WERI-Rb-1 (cell line): ENCODE measurements at regions not wholly inside any gene's neighbourhood (a gene's known extent, or its start where the extent isn't known, plus 50 kb on each side); places are given as distances from the start of the nearest gene placed in this dataset.

Experiments used
- DNase-seq: peaks from one replicate; pipeline ENCODE4 v3.0.0-alpha.2; 2020
- H3K27ac ChIP-seq: fragments of 250-450 bp; sonication (Bioruptor Pico); 2 replicates; pipeline ENCODE4 v1.5.1; 2020; ENCODE audit warnings: mild to moderate bottlenecking, moderate library complexity
- H3K27me3 ChIP-seq: fragments of 250-450 bp; sonication (Bioruptor Pico); 2 replicates; pipeline ENCODE4 v1.5.1; 2021; ENCODE audit warnings: mild to moderate bottlenecking, low read depth, moderate library complexity; ENCODE audit not compliant: insufficient read depth, severe bottlenecking
- H3K36me3 ChIP-seq: fragments of 250-450 bp; sonication (Bioruptor Pico); 2 replicates; pipeline ENCODE4 v1.5.1; 2020; ENCODE audit warnings: mild to moderate bottlenecking, moderate library complexity
- H3K4me3 ChIP-seq: 2 replicates; pipeline ENCODE4 v1.5.1; 2011; ENCODE audit warnings: low read depth, mild to moderate bottlenecking, control low read depth, low read length
- H3K9me3 ChIP-seq: fragments of 250-450 bp; sonication (Bioruptor Pico); 2 replicates; pipeline ENCODE4 v1.5.1; 2021; ENCODE audit warnings: mild to moderate bottlenecking, moderate library complexity; ENCODE audit not compliant: severe bottlenecking
- CTCF ChIP-seq: IDR thresholded peaks from 2 replicates; pipeline ENCODE4 v1.5.1; 2011; ENCODE audit warnings: low read depth, mild to moderate bottlenecking, control low read depth, inconsistent platforms, low read length

GRCh38 chr12:91529829-91530228 lies 347.2 kb upstream of the DCN start:
- DNase-seq, result no peak

GRCh38 chr12:91523831-91524230 lies 341.2 kb upstream of the DCN start:
- no peak for TF ChIP-seq CTCF
- DNase-seq, result no peak
- Histone ChIP-seq H3K36me3 (no peaks in the 10 kb centered on the region), H3K27me3 (no peaks in the 10 kb centered on the region), H3K9me3 (peaks cover 2% of the 10 kb centered on the region), H3K4me3 (no peak overlapping the region), H3K27ac (no peak overlapping the region)

More at GRCh38 chr12:91529829-91530228, 347.2 kb upstream of the DCN start:
- Histone ChIP-seq H3K36me3 (no peaks in the 10 kb centered on the region), H3K9me3 (peaks cover 12% of the 10 kb centered on the region), H3K27ac (no peak overlapping the region), H3K27me3 (no peaks in the 10 kb centered on the region), H3K4me3 (no peak overlapping the region)
- TF ChIP-seq CTCF, result no peak

GRCh38 chr12:91516695-91517047 lies 334.1 kb upstream of the DCN start:
- H3K4me3 ChIP-seq, result no peak overlapping the region
- no peaks in the 10 kb centered on the region for H3K9me3 ChIP-seq
- no peak for TF ChIP-seq CTCF
- no peak overlapping the region for H3K27ac ChIP-seq
- no peaks in the 10 kb centered on the region for H3K27me3 ChIP-seq
- no peaks in the 10 kb centered on the region for H3K36me3 ChIP-seq
- DNase-seq, result no peak

- Histone ChIP-seq H3K9me3 (no peaks in the 10 kb centered on the region), H3K4me3 (no peak overlapping the region), H3K27ac (no peak overlapping the region), H3K27me3 (no peaks in the 10 kb centered on the region), H3K36me3 (no peaks in the 10 kb centered on the region)
- TF ChIP-seq CTCF, result no peak
- no peak for DNase-seq
Measured at GRCh38 chr12:91515944-91516694, 333.5 kb upstream of the DCN start.

GRCh38 chr12:91513313-91513712 lies 330.7 kb upstream of the DCN start:
- no peak overlapping the region for H3K4me3 ChIP-seq
- no peaks in the 10 kb centered on the region for H3K9me3 ChIP-seq
- DNase-seq, result no peak
- H3K27ac ChIP-seq, result no peak overlapping the region
- no peak for TF ChIP-seq CTCF
- no peaks in the 10 kb centered on the region for H3K36me3 ChIP-seq
- H3K27me3 ChIP-seq, result no peaks in the 10 kb centered on the region
